Loucy (cell line): ENCODE measurements at regions not wholly inside any gene's neighbourhood (a gene's known extent, or its start where the extent isn't known, plus 50 kb on each side); places are given as distances from the start of the nearest gene placed in this dataset.

Experiments
- CTCF ChIP-seq: fragments of 200-600 bp; sonication (generic); conservative IDR thresholded peaks from 2 replicates; pipeline ENCODE4 v1.5.1; 2014; ENCODE audit warnings: mild to moderate bottlenecking, antibody characterized with exemption, low read length
- EZH2phosphoT487 ChIP-seq: fragments of 200-600 bp; IDR thresholded peaks from 2 replicates; pipeline ENCODE4 v1.6.1; 2018; ENCODE audit warnings: antibody characterized with exemption, mild to moderate bottlenecking, moderate library complexity, borderline replicate concordance

- TF ChIP-seq CTCF (no peak), EZH2phosphoT487 (no peak)
Observed at GRCh38 chr5:97676608-97677007, 493.6 kb upstream of the RIOK2 start.
